ENCODE measurements at regions not wholly inside any gene's neighbourhood (a gene's known extent, or its start where the extent isn't known, plus 50 kb on each side); places are given as distances from the start of the nearest gene placed in this dataset.

- H3K4me1 Mint-ChIP-seq (ENCODE audit: low read depth): no peaks in the 10 kb centered on the region
- no peaks in the 10 kb centered on the region for H3K36me3 Mint-ChIP-seq (ENCODE audit: low read depth)
- H3K27me3 Mint-ChIP-seq (ENCODE audit: low read depth): no peaks in the 10 kb centered on the region
- no peak overlapping the region for H3K27ac Mint-ChIP-seq (ENCODE audit: unreplicated experiment)
- DNase-seq (ENCODE audit: low spot score): no peak
- no peak overlapping the region for H3K4me3 Mint-ChIP-seq (ENCODE audit: unreplicated experiment)
- no peaks in the 10 kb centered on the region for H3K9me3 Mint-ChIP-seq (ENCODE audit: low read depth)
- TF ChIP-seq CTCF (IDR thresholded peaks at IDR 0.05): no peak
Observed at GRCh38 chr13:109479534-109479933, 306.8 kb downstream of the IRS2 start.

- Mint-ChIP-seq H3K4me1 (ENCODE audit: low read depth) (peaks cover 3% of the 10 kb centered on the region), H3K36me3 (ENCODE audit: low read depth) (no peaks in the 10 kb centered on the region), H3K9me3 (ENCODE audit: low read depth) (no peaks in the 10 kb centered on the region), H3K4me3 (ENCODE audit: unreplicated experiment) (no peak overlapping the region), H3K27ac (ENCODE audit: unreplicated experiment) (no peak overlapping the region), H3K27me3 (ENCODE audit: low read depth) (no peaks in the 10 kb centered on the region)
- no peak for TF ChIP-seq CTCF (IDR thresholded peaks at IDR 0.05)
- no peak for DNase-seq (ENCODE audit: low spot score)
Observed at GRCh38 chr13:109476001-109476400, 310.4 kb downstream of the IRS2 start.

GRCh38 chr13:109468123-109468522, 318.3 kb downstream of the IRS2 start:
- Mint-ChIP-seq H3K36me3 (ENCODE audit: low read depth) (no peaks in the 10 kb centered on the region), H3K4me3 (ENCODE audit: unreplicated experiment) (no peak overlapping the region), H3K27ac (ENCODE audit: unreplicated experiment) (no peak overlapping the region), H3K4me1 (ENCODE audit: low read depth) (peaks cover 8% of the 10 kb centered on the region), H3K9me3 (ENCODE audit: low read depth) (peaks cover 5% of the 10 kb centered on the region), H3K27me3 (ENCODE audit: low read depth) (no peaks in the 10 kb centered on the region)
- DNase-seq (ENCODE audit: low spot score): no peak
- TF ChIP-seq CTCF (IDR thresholded peaks at IDR 0.05): no peak

GRCh38 chr13:109465148-109465547, 321.2 kb downstream of the IRS2 start:
- no peak overlapping the region for H3K4me3 Mint-ChIP-seq (ENCODE audit: unreplicated experiment)
- no peaks in the 10 kb centered on the region for H3K27me3 Mint-ChIP-seq (ENCODE audit: low read depth)
- DNase-seq (ENCODE audit: low spot score): no peak
- peaks cover 5% of the 10 kb centered on the region for H3K4me1 Mint-ChIP-seq (ENCODE audit: low read depth)
- no peak overlapping the region for H3K27ac Mint-ChIP-seq (ENCODE audit: unreplicated experiment)
- no peak for TF ChIP-seq CTCF (IDR thresholded peaks at IDR 0.05)
- peaks cover 26% of the 10 kb centered on the region for H3K9me3 Mint-ChIP-seq (ENCODE audit: low read depth)
- no peaks in the 10 kb centered on the region for H3K36me3 Mint-ChIP-seq (ENCODE audit: low read depth)

- Mint-ChIP-seq H3K27ac (ENCODE audit: unreplicated experiment) (peak overlapping the region; percentile 98), H3K9me3 (ENCODE audit: low read depth) (peaks cover 8% of the 10 kb centered on the region), H3K4me1 (ENCODE audit: low read depth) (peaks cover 43% of the 10 kb centered on the region), H3K27me3 (ENCODE audit: low read depth) (no peaks in the 10 kb centered on the region), H3K4me3 (ENCODE audit: unreplicated experiment) (no peak overlapping the region), H3K36me3 (ENCODE audit: low read depth) (peaks cover 2% of the 10 kb centered on the region)
- DNase-seq (ENCODE audit: low spot score): no peak
- TF ChIP-seq CTCF (IDR thresholded peaks at IDR 0.05): no peak
Observed at GRCh38 chr13:109454167-109454917, 332.0 kb downstream of the IRS2 start.
